Lower lobe of right lung (tissue), 2 donors: ENCODE measurements at regions not wholly inside any gene's neighbourhood (a gene's known extent, or its start where the extent isn't known, plus 50 kb on each side); places are given as distances from the start of the nearest gene placed in this dataset.

Source experiments
- ATAC-seq, 2 donors: fragments of 200-7000 bp; cut with Tn5 transposase; one replicate each; pipeline ENCODE4 v1.9.1; 2020 to 2022; ENCODE audit warnings: mild to moderate bottlenecking in 2 of 2, moderate library complexity in 2 of 2
- DNase-seq: peaks from one replicate; pipeline ENCODE4 v3.0.0-alpha.2; 2020
- H3K27ac ChIP-seq: fragments of 200-600 bp; one replicate; pipeline ENCODE4 v1.8.0; 2022
- H3K27me3 ChIP-seq: fragments of 200-600 bp; one replicate; pipeline ENCODE4 v1.8.0; 2022; ENCODE audit warnings: low read depth
- H3K36me3 ChIP-seq: fragments of 200-600 bp; one replicate; pipeline ENCODE4 v1.8.0; 2022; ENCODE audit warnings: mild to moderate bottlenecking
- H3K4me1 ChIP-seq: fragments of 200-600 bp; one replicate; pipeline ENCODE4 v1.8.0; 2022
- H3K4me3 ChIP-seq: fragments of 200-600 bp; one replicate; pipeline ENCODE4 v1.8.0; 2022; ENCODE audit warnings: mild to moderate bottlenecking
- H3K9me3 ChIP-seq: fragments of 200-600 bp; one replicate; pipeline ENCODE4 v1.8.0; 2022
- CTCF ChIP-seq: fragments of 200-600 bp; IDR thresholded peaks from one replicate; pipeline ENCODE4 v1.8.0; 2022; ENCODE audit warnings: antibody characterized with exemption, mild to moderate bottlenecking
- intact Hi-C: fragments of 100-400 bp; cut with DNase I; formaldehyde crosslinking; loops from one replicate; pipeline ENCODE4 v1.11.0; 2022
- donor health status: DM: no; HTN: yes; CAD: no; lungs with severe emphysema.

DNA sequence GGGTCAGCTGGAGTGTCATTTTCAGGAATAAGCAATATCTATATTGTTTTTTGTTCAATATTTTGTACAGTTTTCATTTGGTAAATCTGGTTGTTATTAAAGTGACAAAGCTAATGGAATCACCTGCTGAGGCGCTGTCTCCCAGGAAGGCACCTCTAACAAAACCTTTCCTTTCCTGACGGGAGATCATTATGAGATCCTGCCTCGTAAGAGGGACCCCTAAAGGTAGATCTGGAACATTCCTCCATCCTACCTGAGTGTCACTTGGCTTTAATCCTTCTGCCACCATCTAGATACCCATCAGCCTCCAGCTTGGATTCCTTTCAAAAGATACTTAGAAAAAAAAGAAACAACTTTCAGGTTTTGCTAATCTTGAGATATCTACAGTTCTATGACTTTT is 157.7 kb downstream of the FAT3 start:
- Histone ChIP-seq H3K4me1 (no peaks in the 10 kb centered on the region), H3K36me3 (no peaks in the 10 kb centered on the region), H3K9me3 (no peaks in the 10 kb centered on the region), H3K27me3 (no peaks in the 10 kb centered on the region), H3K4me3 (no peak overlapping the region), H3K27ac (no peak overlapping the region)
- no peak for DNase-seq
- ATAC-seq = no peak
- TF ChIP-seq CTCF = no peak
- intact Hi-C loops = no loop called here

GRCh38 chr11:92383430-92383829 is 158.8 kb downstream of the FAT3 start:
- H3K9me3 ChIP-seq = no peaks in the 10 kb centered on the region
- H3K36me3 ChIP-seq = no peaks in the 10 kb centered on the region
- TF ChIP-seq CTCF = no peak
- DNase-seq = no peak
- intact Hi-C loops = no loop called here
- H3K27ac ChIP-seq = no peak overlapping the region
- no peaks in the 10 kb centered on the region for H3K4me1 ChIP-seq
- no peak overlapping the region for H3K4me3 ChIP-seq
- H3K27me3 ChIP-seq = no peaks in the 10 kb centered on the region
- ATAC-seq = no peak

DNA sequence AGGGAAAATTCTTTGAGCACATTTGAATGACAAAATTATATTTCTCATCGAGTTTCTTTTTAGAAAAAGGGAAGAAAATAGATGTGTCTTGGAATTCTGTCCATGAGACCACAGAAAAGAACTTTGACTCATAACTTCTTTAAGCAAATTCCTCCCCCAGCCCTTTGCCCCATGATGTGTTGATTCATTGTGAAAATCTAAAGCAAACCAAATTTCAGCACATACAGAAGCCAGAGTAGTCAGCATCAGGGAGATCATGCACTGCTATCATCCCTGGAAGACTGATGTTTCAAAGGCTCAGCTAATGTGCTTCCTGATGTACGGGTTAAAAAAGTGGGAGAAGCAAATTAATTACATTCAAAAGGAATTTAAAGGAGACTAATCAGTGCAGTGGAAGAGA is 159.7 kb downstream of the FAT3 start:
- Histone ChIP-seq H3K4me3 (no peak overlapping the region), H3K4me1 (no peaks in the 10 kb centered on the region), H3K27me3 (no peaks in the 10 kb centered on the region), H3K36me3 (no peaks in the 10 kb centered on the region), H3K9me3 (no peaks in the 10 kb centered on the region), H3K27ac (no peak overlapping the region)
- intact Hi-C loops = no loop called here
- ATAC-seq (no peak), DNase-seq (no peak)
- no peak for TF ChIP-seq CTCF

DNA sequence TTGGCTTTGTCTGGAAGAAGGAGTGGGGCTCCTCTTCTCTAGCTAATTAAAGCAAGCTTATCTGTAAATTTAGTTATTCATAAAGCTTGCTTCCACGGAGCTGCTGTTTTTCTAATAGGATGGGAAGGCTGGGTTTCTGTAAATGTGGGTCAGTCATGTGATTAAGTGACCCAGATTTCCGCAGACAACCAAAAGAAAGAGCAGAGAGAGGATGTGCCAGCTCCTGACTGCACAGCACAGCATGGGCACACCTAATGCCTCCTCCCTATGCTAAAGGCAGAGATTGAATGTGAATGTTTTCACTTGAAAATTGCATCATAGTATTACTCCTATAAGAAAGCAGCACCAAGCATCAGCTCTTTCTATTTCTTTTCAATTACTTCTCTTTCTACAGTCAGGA is 160.2 kb downstream of the FAT3 start:
- H3K4me1 ChIP-seq = no peaks in the 10 kb centered on the region
- no peaks in the 10 kb centered on the region for H3K27me3 ChIP-seq
- H3K36me3 ChIP-seq = no peaks in the 10 kb centered on the region
- H3K27ac ChIP-seq = no peak overlapping the region
- ATAC-seq (no peak), DNase-seq (no peak)
- no peak overlapping the region for H3K4me3 ChIP-seq
- intact Hi-C loops = no loop called here
- TF ChIP-seq CTCF = no peak
- H3K9me3 ChIP-seq = no peaks in the 10 kb centered on the region

GRCh38 chr11:92386577-92386976 is 162.0 kb downstream of the FAT3 start:
- H3K4me3 ChIP-seq = no peak overlapping the region
- no peaks in the 10 kb centered on the region for H3K36me3 ChIP-seq
- no peak for TF ChIP-seq CTCF
- no peak overlapping the region for H3K27ac ChIP-seq
- H3K27me3 ChIP-seq = no peaks in the 10 kb centered on the region
- no peak for DNase-seq
- no peak for ATAC-seq
- intact Hi-C loops = no loop called here
- no peaks in the 10 kb centered on the region for H3K9me3 ChIP-seq
- H3K4me1 ChIP-seq = no peaks in the 10 kb centered on the region

DNA sequence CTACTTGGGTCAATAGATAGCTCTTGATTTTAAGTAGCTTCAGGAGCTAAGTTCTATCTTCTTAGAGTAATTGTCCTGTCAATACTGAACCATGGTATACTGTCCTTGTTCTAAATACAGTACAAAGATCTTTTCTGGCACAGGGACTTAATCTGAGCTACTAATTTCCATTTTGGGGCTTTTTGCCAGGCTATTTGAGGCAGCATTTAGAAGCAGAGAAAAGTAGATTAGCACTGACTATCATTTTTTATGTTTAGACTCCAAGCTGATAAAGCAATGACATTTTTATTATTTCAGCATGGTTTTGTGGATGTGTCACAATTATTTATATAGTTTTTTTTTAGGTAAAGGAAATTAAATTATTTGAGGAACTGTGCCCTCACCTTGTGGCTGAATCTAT is 163.2 kb downstream of the FAT3 start:
- intact Hi-C loops = no loop called here
- TF ChIP-seq CTCF = no peak

More for the DNA sequence above, 163.2 kb downstream of the FAT3 start:
- H3K4me3 ChIP-seq = no peak overlapping the region
- no peaks in the 10 kb centered on the region for H3K36me3 ChIP-seq
- H3K27ac ChIP-seq = no peak overlapping the region
- no peak for ATAC-seq
- H3K9me3 ChIP-seq = no peaks in the 10 kb centered on the region
- H3K27me3 ChIP-seq = no peaks in the 10 kb centered on the region
- DNase-seq = no peak
- H3K4me1 ChIP-seq = no peaks in the 10 kb centered on the region
